ENCODE measurements at regions not wholly inside any gene's neighbourhood (a gene's known extent, or its start where the extent isn't known, plus 50 kb on each side); places are given as distances from the start of the nearest gene placed in this dataset.

- DNase-seq: no peak
Observed at GRCh38 chr14:61192989-61193388, 88.1 kb downstream of the TMEM30B start.

DNA sequence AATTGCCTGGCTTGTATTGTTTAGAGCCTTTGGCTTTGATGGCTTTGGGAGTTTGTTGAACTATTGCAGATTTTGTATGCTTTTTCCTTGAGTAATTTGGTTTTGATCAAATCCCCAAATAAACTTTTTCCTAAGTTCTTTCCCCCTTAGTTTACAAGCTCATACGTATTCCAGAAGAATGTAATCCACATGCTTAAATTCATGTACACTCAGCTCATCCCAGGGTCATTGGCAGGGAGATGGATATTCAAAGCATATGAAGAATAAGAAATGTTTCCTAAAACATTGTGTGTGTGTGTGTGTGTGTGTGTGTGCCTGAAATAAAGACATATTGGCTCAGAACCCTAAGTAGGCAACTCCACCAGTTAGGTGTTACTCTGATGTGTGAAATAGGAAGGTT lies 89.4 kb downstream of the TMEM30B start:
- DNase-seq: no peak

- no peak for DNase-seq
Observed at GRCh38 chr14:61190341-61190740, 90.8 kb downstream of the TMEM30B start.

DNA sequence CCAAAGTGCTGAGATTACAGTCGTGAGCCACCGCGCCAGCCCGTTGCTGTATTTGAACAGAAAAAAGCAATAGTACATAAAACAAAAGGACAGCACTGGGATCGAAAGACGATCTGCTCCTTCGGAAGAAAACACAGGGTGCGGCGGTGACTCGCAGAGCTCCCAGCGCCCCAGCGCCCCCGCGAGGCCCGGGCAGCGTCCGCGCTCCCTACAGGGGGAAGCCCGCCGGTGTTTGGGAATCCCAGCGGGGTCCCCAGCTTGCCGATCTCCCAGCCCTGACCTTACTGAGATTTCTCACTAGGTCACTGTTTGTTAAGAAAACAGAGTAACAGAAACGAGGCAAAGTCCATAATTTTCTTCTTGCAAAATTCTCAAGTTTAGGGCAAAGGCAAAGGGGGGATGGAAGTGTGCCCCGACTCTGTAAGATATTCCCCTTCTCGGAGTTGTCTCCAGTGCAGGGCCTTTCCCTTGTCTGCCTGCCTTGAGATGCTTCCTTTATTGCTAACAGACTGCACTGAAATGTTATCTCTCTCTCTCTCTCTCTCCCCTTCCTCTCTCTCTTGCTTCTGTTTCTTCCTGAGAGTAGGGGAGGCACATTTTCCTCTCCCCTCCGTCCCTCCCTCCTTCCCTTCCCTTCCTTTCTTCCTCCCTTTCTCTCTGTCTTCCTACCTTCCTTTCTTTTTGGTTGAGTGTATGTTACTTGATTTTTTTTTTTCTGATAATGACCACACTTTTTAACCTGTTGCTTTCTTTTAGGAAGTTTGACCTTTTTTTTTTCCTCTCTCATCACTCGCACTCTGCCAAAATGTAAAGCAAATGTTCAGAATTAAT lies 91.9 kb downstream of the TMEM30B start:
- DNase-seq: peak in 12 of 56 donors; percentile 0 to 48 (median 6)

DNA sequence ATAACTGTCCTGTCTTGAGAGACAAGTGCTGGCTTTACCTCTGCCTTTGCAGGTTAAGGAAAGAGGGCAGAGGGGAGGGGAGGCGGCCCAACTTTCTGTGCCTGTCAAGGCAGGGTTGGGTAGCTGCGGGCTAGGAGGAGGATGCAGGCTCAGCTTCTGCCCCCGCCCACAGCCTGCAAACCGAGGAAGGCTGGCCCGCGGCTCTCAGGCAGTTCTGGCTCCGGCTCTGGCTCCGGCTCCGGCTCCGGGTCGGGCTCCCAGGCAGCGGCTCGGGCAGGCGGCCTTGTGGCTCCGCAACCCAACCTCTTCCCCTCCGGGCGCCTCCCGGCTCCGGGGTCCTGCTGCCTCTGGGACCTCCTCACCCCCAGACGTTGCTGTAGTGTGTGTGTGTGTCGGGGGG lies 92.9 kb downstream of the TMEM30B start:
- DNase-seq: peak in 2 of 56 donors; percentile 1 to 5

GRCh38 chr14:61187196-61187905 lies 93.8 kb downstream of the TMEM30B start:
- no peak for DNase-seq

DNA sequence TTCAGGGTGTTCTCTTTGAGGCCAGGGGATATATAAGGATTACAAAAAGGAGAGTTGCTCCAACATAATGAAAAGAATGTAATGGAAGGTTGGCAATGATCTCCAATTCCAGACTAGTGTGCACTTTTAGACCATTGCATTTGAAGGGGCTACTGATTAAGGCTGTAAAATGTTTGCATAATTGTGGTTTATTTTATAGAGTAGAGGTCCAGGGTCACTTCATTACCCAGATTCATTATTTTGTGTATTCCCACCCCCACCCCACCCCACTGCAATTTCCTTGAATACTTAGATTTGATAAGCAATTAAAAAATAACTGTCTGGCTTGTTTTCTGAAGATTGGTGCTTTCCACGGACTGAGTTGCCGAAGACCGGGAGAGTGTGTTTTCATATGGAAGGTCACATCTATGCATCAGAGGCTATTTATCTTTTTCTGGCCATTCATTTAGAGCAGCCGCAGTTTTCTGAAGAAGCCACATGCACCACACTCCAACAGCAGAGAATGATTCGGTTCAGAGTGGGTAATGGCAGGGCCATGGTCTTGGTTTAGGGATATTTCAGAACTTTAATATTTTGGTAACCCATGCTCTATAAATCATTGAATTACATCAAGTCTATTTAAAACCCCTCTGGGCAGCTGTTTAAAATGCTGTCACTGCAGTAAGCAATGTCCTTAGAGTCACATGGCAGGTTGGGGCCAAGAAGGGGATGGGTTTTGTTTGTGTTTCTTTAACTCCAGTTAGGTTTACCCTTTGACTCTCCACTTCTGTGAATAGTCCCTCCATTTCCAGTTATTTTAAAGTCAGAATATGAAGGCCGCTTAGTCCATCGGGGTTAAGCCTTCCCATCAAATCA lies 94.6 kb downstream of the TMEM30B start:
- DNase-seq: no peak

GRCh38 chr14:61185534-61185933 lies 95.6 kb downstream of the TMEM30B start:
- no peak for DNase-seq

DNA sequence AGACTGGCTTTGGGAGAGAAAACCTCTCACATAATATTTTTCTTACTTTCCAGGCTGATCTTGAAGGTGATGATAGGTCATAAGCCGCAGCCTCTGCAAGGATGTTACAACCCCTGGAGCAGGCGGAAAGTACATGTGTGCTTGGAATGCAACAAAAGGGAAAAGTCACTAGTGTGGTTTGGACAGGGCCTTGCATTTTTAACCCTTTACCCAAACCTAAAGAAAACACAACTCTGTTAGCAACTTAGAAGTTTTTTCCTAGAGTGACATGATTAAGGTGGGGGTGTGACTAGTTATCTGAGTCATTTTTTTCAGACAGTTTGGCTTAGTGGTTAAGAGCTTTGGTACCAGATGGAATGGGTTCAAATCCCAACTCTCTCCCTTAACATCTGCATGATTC lies 97.0 kb downstream of the TMEM30B start:
- DNase-seq: no peak

GRCh38 chr14:61183196-61183885 lies 97.8 kb downstream of the TMEM30B start:
- no peak for DNase-seq

DNA sequence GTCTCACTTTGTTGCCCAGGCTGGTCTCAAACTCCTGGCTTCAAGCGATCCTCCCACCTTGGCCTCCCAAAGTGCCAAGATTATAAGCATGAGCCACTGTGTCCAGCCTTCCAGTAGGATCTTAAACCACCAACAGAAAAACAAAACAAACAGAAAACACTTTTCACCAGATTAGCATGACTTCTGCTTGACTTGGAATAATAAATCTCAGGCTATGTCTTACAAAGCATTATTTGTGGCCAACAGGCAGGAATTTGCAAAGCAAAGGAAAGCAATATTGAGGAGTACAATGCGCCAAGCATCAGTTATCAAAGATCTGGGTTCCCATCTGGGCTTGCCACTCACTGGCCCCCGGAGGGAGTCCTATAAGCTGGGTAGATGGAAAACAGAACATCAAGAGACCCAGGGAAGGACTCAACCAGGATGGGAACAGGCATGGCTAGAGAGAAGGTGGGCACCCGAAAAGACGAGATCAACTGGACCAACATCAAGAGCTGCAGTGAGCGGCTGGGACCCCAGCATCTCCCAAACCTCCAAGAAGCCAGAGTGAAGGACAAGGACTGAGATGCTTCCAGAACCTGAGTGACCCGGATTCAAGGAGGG lies 101.2 kb downstream of the TMEM30B start:
- DNase-seq: no peak

- DNase-seq: no peak
Observed at GRCh38 chr14:61179061-61179690, 102.0 kb downstream of the TMEM30B start.

GRCh38 chr14:61178226-61179060 lies 102.7 kb downstream of the TMEM30B start:
- no peak for DNase-seq

- DNase-seq: no peak
Observed at GRCh38 chr14:61177279-61178225, 103.6 kb downstream of the TMEM30B start.

DNA sequence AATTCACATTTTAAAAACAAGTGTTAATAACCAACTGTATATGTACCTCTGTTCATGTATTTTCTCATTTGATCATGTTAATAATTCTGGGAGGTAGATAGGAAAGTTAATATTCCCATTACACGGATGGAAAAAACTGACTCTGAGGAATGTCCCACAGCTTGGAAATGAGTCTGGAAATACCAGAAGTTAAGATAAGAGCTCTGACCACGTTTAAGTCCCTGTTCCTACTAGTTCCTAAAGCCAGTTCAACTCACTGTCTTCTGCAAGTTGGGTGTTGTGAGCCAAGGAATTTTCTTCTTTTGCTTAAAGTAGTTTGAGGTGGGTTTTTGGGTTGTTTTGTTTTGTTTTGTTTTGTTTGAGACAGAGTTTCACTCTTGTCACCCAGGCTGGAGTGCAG lies 104.5 kb downstream of the TMEM30B start:
- DNase-seq: no peak

DNA sequence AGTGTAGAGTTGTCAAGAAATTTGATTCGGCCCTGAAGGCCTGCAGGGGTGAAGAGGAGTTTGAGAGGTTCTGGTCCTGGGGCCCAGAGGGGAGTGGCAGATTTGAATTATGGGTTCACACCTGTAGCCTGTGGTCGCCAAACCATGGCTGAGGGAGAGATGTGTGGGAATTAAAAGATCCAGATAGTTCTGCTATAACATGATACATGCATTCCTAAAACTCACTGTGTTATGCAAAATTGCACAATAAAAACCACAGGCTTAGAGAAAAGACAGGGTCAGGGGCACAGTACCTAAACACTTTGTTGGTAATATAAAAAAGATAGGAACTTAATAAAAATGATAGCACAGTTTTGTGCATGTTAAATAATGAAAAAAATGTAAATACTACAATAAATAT lies 106.2 kb downstream of the TMEM30B start:
- DNase-seq: no peak

DNA sequence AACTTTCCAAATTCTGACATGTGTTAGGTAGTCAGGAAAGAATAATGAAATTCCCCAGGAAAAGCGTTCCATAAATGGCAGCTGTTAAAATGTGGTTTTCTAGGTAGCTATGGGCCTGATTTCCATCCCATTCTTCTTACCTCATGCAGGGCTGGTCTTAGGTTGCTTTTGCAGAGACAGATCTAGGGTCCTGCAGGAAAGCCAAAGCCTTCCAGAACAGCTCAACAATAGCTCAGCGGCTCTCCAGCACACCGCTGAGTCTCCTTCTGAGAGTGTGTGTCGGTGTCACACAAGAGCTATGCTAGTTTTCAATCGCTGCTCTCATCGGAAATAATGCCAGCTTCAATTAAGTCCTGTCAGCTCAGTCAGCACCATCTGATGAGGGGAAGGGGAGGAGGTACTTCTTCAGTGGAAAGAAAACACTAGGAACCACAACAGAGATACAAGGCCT lies 106.7 kb downstream of the TMEM30B start:
- no peak for DNase-seq

DNA sequence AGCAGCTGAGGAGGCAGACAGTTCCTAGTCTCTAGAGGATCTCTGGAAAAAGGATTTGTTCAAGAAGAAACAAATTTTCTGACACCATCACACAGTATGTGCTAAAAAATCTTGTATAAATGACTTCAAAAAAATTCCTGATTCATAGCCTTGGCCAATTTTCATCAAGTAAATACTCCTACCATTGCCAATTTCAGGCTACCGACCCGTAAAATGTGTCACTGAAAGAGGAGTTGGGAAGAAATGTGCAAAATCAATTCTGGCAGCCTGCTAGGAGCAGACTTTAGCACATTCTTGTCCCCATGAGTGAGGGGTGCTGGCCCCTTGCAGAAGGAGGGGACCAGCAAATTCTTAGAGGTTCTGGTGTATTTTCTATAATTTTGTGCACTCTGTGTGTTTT lies 109.4 kb downstream of the TMEM30B start:
- no peak for DNase-seq
